ENCODE measurements at regions not wholly inside any gene's neighbourhood (a gene's known extent, or its start where the extent isn't known, plus 50 kb on each side); places are given as distances from the start of the nearest gene placed in this dataset.

GRCh38 chr3:118075873-118076272, 958.8 kb downstream of the IGSF11 start:
- TF ChIP-seq CTCF (conservative IDR thresholded peaks at IDR 0.05; ENCODE audit: low read depth in 2 of 2) (no peak), EZH2 (IDR thresholded peaks at IDR 0.05; ENCODE audit: low read depth, unreplicated experiment) (no peak), REST (IDR thresholded peaks at IDR 0.05; ENCODE audit: unreplicated experiment) (no peak), POLR2AphosphoS5 (IDR thresholded peaks at IDR 0.05; ENCODE audit: low read depth) (no peak), ZNF114 (CRISPR knock-in tag; IDR thresholded peaks at IDR 0.05) (no peak), EZH2phosphoT487 (IDR thresholded peaks at IDR 0.05; ENCODE audit: unreplicated experiment) (no peak), CREB1 (CRISPR knock-in tag; IDR thresholded peaks at IDR 0.05; ENCODE audit: low read depth) (no peak), JUNB (IDR thresholded peaks at IDR 0.05; ENCODE audit: unreplicated experiment) (no peak), ETS1 (IDR thresholded peaks at IDR 0.05) (no peak), STAT1 (IDR thresholded peaks at IDR 0.05; ENCODE audit: unreplicated experiment) (no peak), NANOG (IDR thresholded peaks at IDR 0.05; ENCODE audit: borderline replicate concordance) (no peak), ZNF331 (CRISPR knock-in tag; IDR thresholded peaks at IDR 0.05; ENCODE audit: low read depth) (no peak)

Data from GM23338 (cell line).